ENCODE measurements at regions not wholly inside any gene's neighbourhood (a gene's known extent, or its start where the extent isn't known, plus 50 kb on each side); places are given as distances from the start of the nearest gene placed in this dataset.

- DNase-seq (no peak), ATAC-seq (ENCODE audit: insufficient read depth, low read depth) (peak; percentile 17)
- TF ChIP-seq CTCF (IDR thresholded peaks at IDR 0.05; ENCODE audit: borderline replicate concordance, extremely low read depth, low read length, poor library complexity, severe bottlenecking): no peak
- TF ChIP-seq EZH2 (IDR thresholded peaks at IDR 0.05; ENCODE audit: borderline replicate concordance, low read depth, low read length, severe bottlenecking): no peak
- Histone ChIP-seq H3K4me1 (ENCODE audit: insufficient read depth, low read length) (peaks cover 88% of the 10 kb centered on the region), H3K9me3 (ENCODE audit: insufficient read depth, low read length, severe bottlenecking) (no peaks in the 10 kb centered on the region), H3K4me2 (ENCODE audit: insufficient read depth, low read length) (peak overlapping the region; percentile 62), H3K9ac (ENCODE audit: low read depth, low read length) (peak overlapping the region; percentile 56), H2AFZ (ENCODE audit: low read depth, low read length) (peak overlapping the region; percentile 46), H4K20me1 (ENCODE audit: insufficient read depth, low read length) (no peaks in the 10 kb centered on the region), H3K4me3 (ENCODE audit: low read depth in 1 of 2, low read length in 2 of 2) (peak overlapping the region in 1 of 2 experiments; percentile 44; a peak in 2 of 4 replicates), H3K27ac (ENCODE audit: low read length) (peak overlapping the region; percentile 96), H3K36me3 (ENCODE audit: insufficient read depth, low read length) (no peaks in the 10 kb centered on the region), H3K27me3 (ENCODE audit: insufficient read depth, low read length, poor library complexity) (no peaks in the 10 kb centered on the region), H3K79me2 (ENCODE audit: insufficient read depth, low read length) (peaks cover 27% of the 10 kb centered on the region)
Measured at GRCh38 chr12:92029902-92030586, 115.6 kb downstream of the BTG1 start.

DNA sequence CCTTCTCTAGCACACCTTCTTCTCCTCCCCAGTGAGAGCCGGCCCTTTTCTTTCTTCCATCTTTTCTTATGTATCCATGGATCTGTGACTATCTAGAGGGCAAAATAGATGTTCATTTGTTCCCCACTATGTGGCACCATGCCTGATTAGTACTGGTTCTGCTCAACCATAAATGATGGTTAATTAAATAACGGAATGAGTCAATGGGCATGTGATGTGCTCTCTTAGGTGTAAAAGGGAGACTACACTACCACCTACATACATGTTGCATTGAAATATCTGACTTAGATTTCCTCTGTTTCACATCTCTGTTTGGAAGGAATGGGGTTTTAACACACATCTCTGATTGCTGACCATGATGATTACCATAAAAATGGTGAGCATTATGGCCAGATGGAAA lies 116.5 kb downstream of the BTG1 start:
- Histone ChIP-seq H3K4me2 (ENCODE audit: insufficient read depth, low read length) (0 out of 2 replicates have a peak overlapping the region, but pooled peaks have one; percentile 62), H2AFZ (ENCODE audit: low read depth, low read length) (no peak overlapping the region), H4K20me1 (ENCODE audit: insufficient read depth, low read length) (no peaks in the 10 kb centered on the region), H3K79me2 (ENCODE audit: insufficient read depth, low read length) (peaks cover 27% of the 10 kb centered on the region), H3K4me1 (ENCODE audit: insufficient read depth, low read length) (peaks cover 79% of the 10 kb centered on the region), H3K27ac (ENCODE audit: low read length) (peak overlapping the region; percentile 96), H3K9ac (ENCODE audit: low read depth, low read length) (no peak overlapping the region), H3K9me3 (ENCODE audit: insufficient read depth, low read length, severe bottlenecking) (no peaks in the 10 kb centered on the region), H3K27me3 (ENCODE audit: insufficient read depth, low read length, poor library complexity) (no peaks in the 10 kb centered on the region), H3K36me3 (ENCODE audit: insufficient read depth, low read length) (no peaks in the 10 kb centered on the region), H3K4me3 (ENCODE audit: low read depth in 1 of 2, low read length in 2 of 2) (no peak overlapping the region)
- no peak for TF ChIP-seq CTCF (IDR thresholded peaks at IDR 0.05; ENCODE audit: borderline replicate concordance, extremely low read depth, low read length, poor library complexity, severe bottlenecking)
- no peak for TF ChIP-seq EZH2 (IDR thresholded peaks at IDR 0.05; ENCODE audit: borderline replicate concordance, low read depth, low read length, severe bottlenecking)
- DNase-seq (no peak), ATAC-seq (ENCODE audit: insufficient read depth, low read depth) (no peak)

DNA sequence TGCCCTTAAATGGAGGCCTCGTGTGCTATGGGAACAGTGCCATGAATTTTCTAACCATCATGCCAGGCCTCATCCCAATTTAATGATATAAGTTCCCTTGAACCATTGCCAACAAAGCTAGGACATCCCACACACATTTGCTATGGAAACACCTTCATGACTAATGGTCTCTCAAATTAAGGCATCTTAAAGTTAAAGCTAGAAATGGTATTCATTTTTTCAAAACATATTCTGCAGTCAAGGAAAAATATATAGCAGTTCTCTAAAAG lies 117.3 kb downstream of the BTG1 start:
- H3K4me3 ChIP-seq (ENCODE audit: low read depth in 1 of 2, low read length in 2 of 2): no peak overlapping the region
- DNase-seq (no peak), ATAC-seq (ENCODE audit: insufficient read depth, low read depth) (no peak)
- no peaks in the 10 kb centered on the region for H3K36me3 ChIP-seq (ENCODE audit: insufficient read depth, low read length)
- H3K4me2 ChIP-seq (ENCODE audit: insufficient read depth, low read length): no peak overlapping the region
- TF ChIP-seq CTCF (IDR thresholded peaks at IDR 0.05; ENCODE audit: borderline replicate concordance, extremely low read depth, low read length, poor library complexity, severe bottlenecking) (no peak), EZH2 (IDR thresholded peaks at IDR 0.05; ENCODE audit: borderline replicate concordance, low read depth, low read length, severe bottlenecking) (no peak)
- no peaks in the 10 kb centered on the region for H3K27me3 ChIP-seq (ENCODE audit: insufficient read depth, low read length, poor library complexity)
- peaks cover 72% of the 10 kb centered on the region for H3K4me1 ChIP-seq (ENCODE audit: insufficient read depth, low read length)
- H3K27ac ChIP-seq (ENCODE audit: low read length): peak overlapping the region; percentile 96
- H3K9ac ChIP-seq (ENCODE audit: low read depth, low read length): no peak overlapping the region
- H2AFZ ChIP-seq (ENCODE audit: low read depth, low read length): no peak overlapping the region
- H3K9me3 ChIP-seq (ENCODE audit: insufficient read depth, low read length, severe bottlenecking): no peaks in the 10 kb centered on the region
- no peaks in the 10 kb centered on the region for H4K20me1 ChIP-seq (ENCODE audit: insufficient read depth, low read length)
- H3K79me2 ChIP-seq (ENCODE audit: insufficient read depth, low read length): peaks cover 22% of the 10 kb centered on the region
